HG03460 (cell line): ENCODE measurements at regions not wholly inside any gene's neighbourhood (a gene's known extent, or its start where the extent isn't known, plus 50 kb on each side); places are given as distances from the start of the nearest gene placed in this dataset.

ENCODE experiments used
- ATAC-seq: cut with Tn5 transposase; IDR thresholded peaks from one replicate; pipeline ENCODE4 v1.9.1; 2021; ENCODE audit not compliant: unreplicated experiment

DNA sequence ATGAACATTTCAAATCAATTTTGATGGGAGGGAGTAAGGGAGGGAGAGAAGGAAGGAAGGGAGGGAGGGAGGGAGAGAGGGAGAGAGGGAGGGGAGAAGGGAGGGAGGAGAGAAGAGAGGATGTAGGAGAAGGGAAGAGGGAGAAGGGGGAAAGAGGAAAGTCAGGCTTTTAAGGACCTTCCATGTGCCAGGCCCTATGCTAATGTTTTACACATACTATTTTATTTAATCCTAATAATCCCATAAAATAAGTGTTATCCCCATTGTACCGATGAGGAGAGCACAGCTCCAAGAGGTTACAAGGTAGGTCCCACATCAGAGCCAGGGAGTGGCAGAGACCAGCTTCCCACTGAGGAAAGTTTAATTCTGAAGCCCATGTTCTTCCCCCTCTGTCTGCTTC lies 341.9 kb downstream of the RAB28 start:
- no peak for ATAC-seq

- ATAC-seq, result no peak
Observed at GRCh38 chr4:13137390-13137789, 346.8 kb downstream of the RAB28 start.

- no peak for ATAC-seq
Observed at GRCh38 chr4:13133700-13134099, 350.4 kb downstream of the RAB28 start.

- no peak for ATAC-seq
Observed at GRCh38 chr4:13130848-13131247, 353.3 kb downstream of the RAB28 start.

GRCh38 chr4:13129095-13129494 lies 355.0 kb downstream of the RAB28 start:
- no peak for ATAC-seq

- ATAC-seq, result no peak
Observed at GRCh38 chr4:13126976-13127910, 356.9 kb downstream of the RAB28 start.

DNA sequence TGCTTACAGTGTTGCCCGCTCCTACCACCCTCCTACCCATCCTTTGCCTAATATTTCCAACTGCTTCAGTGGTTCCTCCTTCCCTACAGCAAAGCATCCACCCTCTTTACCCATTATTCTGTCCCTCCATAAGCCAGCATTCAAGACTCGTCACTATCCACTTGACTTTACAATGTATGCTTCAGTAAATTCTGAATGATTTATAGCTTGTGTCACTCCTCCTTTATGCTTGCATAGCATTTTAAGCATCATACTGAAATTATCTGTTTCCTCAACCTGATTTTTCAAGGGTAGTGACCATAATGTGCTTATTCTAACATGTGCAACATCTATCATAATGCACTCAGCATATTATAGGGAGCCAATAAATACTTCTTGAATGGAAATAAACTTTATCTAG lies 365.5 kb downstream of the RAB28 start:
- no peak for ATAC-seq

DNA sequence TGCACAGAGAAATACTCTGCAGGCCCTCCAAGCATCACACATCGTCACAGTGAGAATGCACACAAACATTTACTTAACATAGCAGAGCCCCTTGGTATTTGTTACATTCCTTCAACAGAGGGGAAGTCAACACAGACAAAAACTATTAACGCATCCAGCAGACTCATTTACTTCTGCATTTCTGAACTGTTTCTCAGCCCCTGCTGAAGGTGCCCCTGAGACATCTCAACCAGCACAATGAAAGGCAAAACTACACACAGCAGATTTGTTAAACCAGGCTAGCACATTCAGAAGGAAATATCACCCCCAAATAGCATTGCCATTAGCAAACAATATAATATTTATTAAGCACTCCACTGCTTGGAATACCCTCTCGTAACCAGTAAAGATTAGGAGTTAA lies 367.0 kb downstream of the RAB28 start:
- no peak for ATAC-seq

DNA sequence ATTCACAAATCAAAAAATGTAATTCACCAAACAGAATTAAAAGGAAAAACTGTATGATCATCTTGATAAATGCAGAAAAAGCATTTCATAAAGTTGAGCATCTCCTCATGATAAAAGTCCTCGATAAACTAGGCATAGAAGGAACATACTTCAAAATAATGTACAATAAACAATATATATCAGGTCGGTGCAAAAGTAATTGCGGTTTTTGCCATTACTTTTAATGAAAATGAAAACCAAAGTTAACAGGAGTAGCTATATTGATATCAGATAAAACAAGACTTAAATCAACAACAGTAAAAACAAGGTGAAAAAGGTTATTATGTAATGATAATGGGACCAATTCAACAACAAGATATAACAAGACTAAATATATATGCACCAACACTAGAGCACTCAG lies 372.1 kb downstream of the RAB28 start:
- ATAC-seq, result no peak

DNA sequence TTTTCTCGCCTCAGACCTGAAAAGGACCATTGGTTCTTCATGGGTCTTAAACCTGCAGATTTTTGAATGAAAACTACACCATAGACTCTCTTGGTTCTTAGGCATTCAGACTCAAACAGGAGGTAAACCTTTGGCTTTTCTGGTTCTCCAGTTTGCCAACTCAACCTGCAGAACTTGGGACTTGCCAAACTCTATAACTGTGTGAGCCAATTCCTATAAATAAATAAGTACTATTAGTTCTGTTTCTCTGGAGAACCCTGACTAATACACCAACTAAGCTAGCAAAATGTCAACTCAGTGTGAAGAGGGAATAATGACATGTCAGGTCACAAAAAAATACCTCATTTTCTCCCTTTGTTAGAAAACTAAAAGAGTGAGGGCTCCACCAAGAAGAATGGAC lies 374.6 kb downstream of the RAB28 start:
- no peak for ATAC-seq

- no peak for ATAC-seq
Observed at GRCh38 chr4:13108096-13108495, 376.0 kb downstream of the RAB28 start.

GRCh38 chr4:13103382-13104015 lies 380.6 kb downstream of the RAB28 start:
- ATAC-seq, result no peak

- no peak for ATAC-seq
Observed at GRCh38 chr4:13102092-13102742, 381.9 kb downstream of the RAB28 start.

- ATAC-seq, result no peak
Observed at GRCh38 chr4:13097971-13098370, 386.2 kb downstream of the RAB28 start.

GRCh38 chr4:13095722-13096121 lies 388.4 kb downstream of the RAB28 start:
- no peak for ATAC-seq

DNA sequence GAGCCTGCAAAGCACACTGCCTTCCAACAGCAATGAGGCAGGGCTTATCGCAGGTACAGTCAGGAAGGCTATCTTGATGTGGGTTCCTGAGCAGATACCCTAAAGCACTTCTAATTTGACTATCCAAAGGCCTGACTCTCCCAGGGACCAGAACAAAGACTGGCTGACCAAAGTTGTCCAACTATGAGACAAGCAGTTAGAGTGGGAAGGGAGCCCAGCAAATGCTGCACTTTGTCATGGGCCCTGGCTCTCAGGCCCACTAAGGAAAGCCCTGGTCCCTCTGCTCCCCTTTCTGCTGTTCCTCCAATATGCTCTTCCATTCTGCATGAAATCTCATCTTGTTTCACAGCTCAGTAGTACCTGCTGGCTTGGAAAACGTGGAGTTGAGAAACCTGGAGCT lies 391.0 kb downstream of the RAB28 start:
- ATAC-seq, result no peak

DNA sequence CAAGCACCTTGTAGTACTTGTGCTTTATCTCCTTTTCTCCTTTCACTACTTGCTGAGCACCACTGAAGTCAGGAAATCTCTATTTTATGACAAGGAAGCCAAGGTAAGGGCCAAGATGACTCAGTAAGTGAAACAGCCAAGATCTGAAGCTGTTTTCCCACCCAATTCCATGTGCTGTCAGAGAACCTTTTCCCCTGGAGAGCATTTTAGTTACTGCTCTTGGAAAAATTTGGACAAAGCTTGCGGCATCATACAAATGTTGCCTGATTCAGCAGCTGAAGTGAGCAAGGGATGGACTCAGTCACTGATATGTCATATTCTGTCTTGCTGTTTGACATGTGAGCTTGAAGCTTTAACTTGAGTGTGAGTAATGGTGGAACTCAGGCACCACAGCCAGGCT lies 391.4 kb downstream of the RAB28 start:
- ATAC-seq, result no peak

DNA sequence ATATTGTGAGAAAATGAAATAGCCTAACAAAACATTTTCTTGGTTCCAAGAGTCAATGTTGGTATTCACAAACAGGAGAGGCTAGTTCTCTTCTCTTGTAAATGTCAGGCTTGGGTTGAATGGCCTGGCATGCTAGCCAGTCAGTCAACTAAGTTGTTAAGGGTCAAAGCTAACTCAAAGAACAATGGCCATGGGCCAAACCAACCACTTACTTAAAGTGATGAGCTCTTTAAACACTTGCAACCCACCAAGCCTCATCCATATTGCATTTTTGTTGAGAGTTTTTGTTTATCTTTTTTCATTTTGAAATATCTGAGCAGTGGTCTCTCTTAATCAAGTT lies 394.5 kb downstream of the RAB28 start:
- ATAC-seq, result no peak

DNA sequence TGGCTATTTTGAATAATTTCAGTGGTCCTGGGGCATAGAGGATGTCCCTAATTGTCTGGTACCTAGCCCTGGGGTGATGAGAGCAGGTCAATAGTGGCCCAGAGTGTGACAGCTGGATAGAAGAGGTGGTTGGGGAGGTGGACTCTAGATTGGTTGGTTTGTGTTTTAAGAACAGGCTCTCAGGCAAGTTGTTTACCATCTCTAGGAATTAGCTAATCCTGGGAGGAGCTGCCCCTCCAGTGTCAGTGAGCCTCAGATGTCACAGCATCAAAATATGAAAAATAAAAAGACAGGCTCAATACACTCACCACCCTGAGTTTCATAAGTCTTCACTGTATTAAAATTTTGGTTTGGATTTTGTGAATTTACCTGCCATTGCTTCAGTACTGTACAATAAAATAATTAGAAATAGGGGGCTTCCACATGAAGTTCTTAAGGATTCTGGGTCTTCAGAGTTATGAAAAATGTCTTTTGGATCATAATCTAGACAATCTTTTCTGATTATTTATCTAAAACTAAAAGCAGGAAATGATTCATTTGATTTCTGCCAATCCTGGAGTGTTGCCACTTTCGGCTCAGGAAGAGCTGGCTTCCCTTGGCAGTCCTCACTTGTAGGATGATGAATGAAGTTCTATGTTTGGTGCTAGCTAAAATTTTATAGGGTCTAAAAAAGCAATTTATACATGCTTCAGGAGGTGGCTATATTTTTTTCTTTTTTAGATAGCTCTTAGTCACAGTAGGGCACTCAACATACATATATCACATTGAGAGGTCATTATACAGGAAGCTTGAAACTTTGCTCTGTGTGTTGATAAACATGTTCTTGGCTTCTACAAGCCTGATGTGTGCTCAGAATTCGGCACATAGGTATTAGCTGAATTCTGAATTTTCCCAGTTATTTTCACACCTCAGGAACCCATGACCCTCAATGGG lies 395.1 kb downstream of the RAB28 start:
- ATAC-seq, result no peak

- no peak for ATAC-seq
Observed at GRCh38 chr4:13087041-13087440, 397.1 kb downstream of the RAB28 start.

GRCh38 chr4:13084210-13084609 lies 399.9 kb downstream of the RAB28 start:
- ATAC-seq, result no peak
